ENCODE measurements at regions not wholly inside any gene's neighbourhood (a gene's known extent, or its start where the extent isn't known, plus 50 kb on each side); places are given as distances from the start of the nearest gene placed in this dataset.

DNA sequence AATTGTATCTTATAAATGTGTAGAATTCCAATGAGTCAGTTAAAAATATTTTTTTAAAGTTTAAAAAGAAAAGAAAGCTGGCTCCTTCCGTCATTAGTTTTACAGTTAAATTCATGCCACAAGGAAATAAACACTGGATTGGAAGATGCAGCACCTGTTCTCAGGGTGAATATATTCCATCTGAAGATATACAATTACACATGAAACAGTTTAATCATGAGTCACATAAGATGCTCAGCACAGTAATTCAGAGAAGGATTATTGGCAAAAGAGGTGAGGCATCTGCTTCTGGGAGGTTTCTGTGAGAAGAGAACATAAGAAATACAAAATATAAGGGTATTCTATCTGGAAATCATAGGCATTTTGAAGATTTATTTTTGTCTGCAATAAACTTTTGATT lies 376.5 kb upstream of the SORCS1 start:
- H3K36me3 ChIP-seq (ENCODE audit: control insufficient read depth, insufficient read depth, low read length) = no peaks in the 10 kb centered on the region
- no peak overlapping the region for H3K4me3 Mint-ChIP-seq (ENCODE audit: unreplicated experiment)
- no peaks in the 10 kb centered on the region for H3K4me1 ChIP-seq
- H3K36me3 Mint-ChIP-seq (ENCODE audit: insufficient read depth, unreplicated experiment) = no peaks in the 10 kb centered on the region
- no peak for DNase-seq
- no peaks in the 10 kb centered on the region for H3K4me1 Mint-ChIP-seq (ENCODE audit: low read depth, unreplicated experiment)
- intact Hi-C loops (cut with micrococcal nuclease; ENCODE audit: unreplicated experiment) = no loop called here
- ChIA-PET CTCF (no interaction called here), POLR2A (no interaction called here)
- H3K27me3 Mint-ChIP-seq (ENCODE audit: insufficient read depth, unreplicated experiment) = no peaks in the 10 kb centered on the region
- no peaks in the 10 kb centered on the region for H3K27me3 ChIP-seq (replicated peaks; ENCODE audit: control insufficient read depth, insufficient read depth, low read length)
- TF ChIP-seq, protein P1, sequence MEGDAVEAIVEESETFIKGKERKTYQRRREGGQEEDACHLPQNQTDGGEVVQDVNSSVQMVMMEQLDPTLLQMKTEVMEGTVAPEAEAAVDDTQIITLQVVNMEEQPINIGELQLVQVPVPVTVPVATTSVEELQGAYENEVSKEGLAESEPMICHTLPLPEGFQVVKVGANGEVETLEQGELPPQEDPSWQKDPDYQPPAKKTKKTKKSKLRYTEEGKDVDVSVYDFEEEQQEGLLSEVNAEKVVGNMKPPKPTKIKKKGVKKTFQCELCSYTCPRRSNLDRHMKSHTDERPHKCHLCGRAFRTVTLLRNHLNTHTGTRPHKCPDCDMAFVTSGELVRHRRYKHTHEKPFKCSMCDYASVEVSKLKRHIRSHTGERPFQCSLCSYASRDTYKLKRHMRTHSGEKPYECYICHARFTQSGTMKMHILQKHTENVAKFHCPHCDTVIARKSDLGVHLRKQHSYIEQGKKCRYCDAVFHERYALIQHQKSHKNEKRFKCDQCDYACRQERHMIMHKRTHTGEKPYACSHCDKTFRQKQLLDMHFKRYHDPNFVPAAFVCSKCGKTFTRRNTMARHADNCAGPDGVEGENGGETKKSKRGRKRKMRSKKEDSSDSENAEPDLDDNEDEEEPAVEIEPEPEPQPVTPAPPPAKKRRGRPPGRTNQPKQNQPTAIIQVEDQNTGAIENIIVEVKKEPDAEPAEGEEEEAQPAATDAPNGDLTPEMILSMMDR (IDR thresholded peaks at IDR 0.05; ENCODE audit: insufficient read depth in 1 of 2, low read depth in 1 of 2, low read length in 1 of 2, severe bottlenecking in 1 of 2, unreplicated experiment in 1 of 2) = no peak
- no peaks in the 10 kb centered on the region for H3K9me3 ChIP-seq
- H3K9me3 Mint-ChIP-seq (ENCODE audit: unreplicated experiment) = no peaks in the 10 kb centered on the region
- H3K27ac Mint-ChIP-seq (ENCODE audit: unreplicated experiment) = no peak overlapping the region
- no peak overlapping the region for H3K4me3 ChIP-seq (ENCODE audit: low read depth, low read length)
- no TSS peak for BruUV-seq (replicated peaks)

DNA sequence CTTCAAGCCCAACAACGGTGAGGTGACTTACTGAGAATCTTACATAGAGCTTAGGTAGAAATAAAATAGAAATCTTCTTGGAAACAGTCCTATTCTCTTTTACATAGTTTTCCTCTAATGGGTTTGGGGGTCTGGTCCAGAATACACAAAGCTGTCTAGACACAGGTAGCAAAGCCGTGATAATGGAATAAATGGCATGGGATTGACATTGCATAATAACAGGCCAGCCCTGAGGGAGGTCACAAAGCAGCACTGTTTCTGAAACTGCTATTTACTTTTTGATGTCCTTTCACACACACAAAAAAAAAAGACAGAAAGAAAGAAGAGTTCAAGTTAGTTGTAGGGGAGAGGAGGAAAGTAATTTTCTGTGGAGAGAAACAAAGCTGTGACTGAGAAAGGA lies 364.8 kb upstream of the SORCS1 start:
- CTCF ChIA-PET = no interaction called here
- H3K27ac Mint-ChIP-seq (ENCODE audit: unreplicated experiment) = no peak overlapping the region
- POLR2A ChIA-PET = no interaction called here

DNA sequence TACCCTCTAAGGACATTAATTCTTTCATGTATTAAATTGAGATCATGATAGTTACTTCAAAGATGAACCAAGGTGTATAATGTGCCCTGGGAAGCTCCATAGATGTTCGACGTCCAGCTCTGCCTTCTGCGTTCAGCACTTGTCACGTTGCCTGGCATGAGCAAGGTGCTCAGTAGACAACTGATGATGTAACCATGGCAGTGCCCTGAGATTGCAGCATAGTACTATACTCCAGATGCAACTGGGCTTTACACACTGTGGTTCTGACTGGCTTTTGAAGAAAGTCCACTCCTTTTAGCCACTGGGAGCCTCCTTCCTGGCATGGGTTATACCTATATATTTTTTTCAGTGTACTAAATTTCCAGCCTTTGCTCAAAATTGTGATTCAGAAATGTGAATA lies 355.8 kb upstream of the SORCS1 start:
- Mint-ChIP-seq H3K27me3 (ENCODE audit: insufficient read depth, unreplicated experiment) (no peaks in the 10 kb centered on the region), H3K4me1 (ENCODE audit: low read depth, unreplicated experiment) (no peaks in the 10 kb centered on the region), H3K27ac (ENCODE audit: unreplicated experiment) (no peak overlapping the region), H3K9me3 (ENCODE audit: unreplicated experiment) (no peaks in the 10 kb centered on the region), H3K36me3 (ENCODE audit: insufficient read depth, unreplicated experiment) (no peaks in the 10 kb centered on the region), H3K4me3 (ENCODE audit: unreplicated experiment) (no peak overlapping the region)
- ChIA-PET CTCF (no interaction called here), POLR2A (no interaction called here)
- Histone ChIP-seq H3K36me3 (ENCODE audit: control insufficient read depth, insufficient read depth, low read length) (no peaks in the 10 kb centered on the region), H3K27me3 (replicated peaks; ENCODE audit: control insufficient read depth, insufficient read depth, low read length) (no peaks in the 10 kb centered on the region), H3K9me3 (no peaks in the 10 kb centered on the region), H3K4me1 (no peaks in the 10 kb centered on the region), H3K4me3 (ENCODE audit: low read depth, low read length) (no peak overlapping the region)
- TF ChIP-seq, protein P1 (IDR thresholded peaks at IDR 0.05; ENCODE audit: insufficient read depth in 1 of 2, low read depth in 1 of 2, low read length in 1 of 2, severe bottlenecking in 1 of 2, unreplicated experiment in 1 of 2) = no peak
- DNase-seq = no peak
- intact Hi-C loops (cut with micrococcal nuclease; ENCODE audit: unreplicated experiment) = no loop called here
- BruUV-seq (replicated peaks) = no TSS peak

More for the DNA sequence above, 364.8 kb upstream of the SORCS1 start:
- Histone ChIP-seq H3K27me3 (replicated peaks; ENCODE audit: control insufficient read depth, insufficient read depth, low read length) (no peaks in the 10 kb centered on the region), H3K4me1 (no peaks in the 10 kb centered on the region), H3K9me3 (no peaks in the 10 kb centered on the region), H3K36me3 (ENCODE audit: control insufficient read depth, insufficient read depth, low read length) (no peaks in the 10 kb centered on the region), H3K4me3 (ENCODE audit: low read depth, low read length) (no peak overlapping the region)
- Mint-ChIP-seq H3K36me3 (ENCODE audit: insufficient read depth, unreplicated experiment) (no peaks in the 10 kb centered on the region), H3K4me1 (ENCODE audit: low read depth, unreplicated experiment) (no peaks in the 10 kb centered on the region), H3K4me3 (ENCODE audit: unreplicated experiment) (no peak overlapping the region), H3K9me3 (ENCODE audit: unreplicated experiment) (no peaks in the 10 kb centered on the region), H3K27me3 (ENCODE audit: insufficient read depth, unreplicated experiment) (no peaks in the 10 kb centered on the region)
- no peak for DNase-seq
- intact Hi-C loops (cut with micrococcal nuclease; ENCODE audit: unreplicated experiment) = no loop called here
- TF ChIP-seq, protein P1 (IDR thresholded peaks at IDR 0.05; ENCODE audit: insufficient read depth in 1 of 2, low read depth in 1 of 2, low read length in 1 of 2, severe bottlenecking in 1 of 2, unreplicated experiment in 1 of 2) = no peak
- BruUV-seq (replicated peaks) = no TSS peak
